ENCODE measurements at regions not wholly inside any gene's neighbourhood (a gene's known extent, or its start where the extent isn't known, plus 50 kb on each side); places are given as distances from the start of the nearest gene placed in this dataset.
"Not testable (repeated sequence)": the region's sequence is repeated elsewhere in the genome, so short reads cannot be mapped to it uniquely, and the experiment has no call there.

- no peak for DNase-seq
Observed at GRCh38 chr20:40939667-40940066, 89.0 kb upstream of the TOP1 start.

- no peak for DNase-seq
Observed at GRCh38 chr20:40941133-40941610, 87.5 kb upstream of the TOP1 start.

DNA sequence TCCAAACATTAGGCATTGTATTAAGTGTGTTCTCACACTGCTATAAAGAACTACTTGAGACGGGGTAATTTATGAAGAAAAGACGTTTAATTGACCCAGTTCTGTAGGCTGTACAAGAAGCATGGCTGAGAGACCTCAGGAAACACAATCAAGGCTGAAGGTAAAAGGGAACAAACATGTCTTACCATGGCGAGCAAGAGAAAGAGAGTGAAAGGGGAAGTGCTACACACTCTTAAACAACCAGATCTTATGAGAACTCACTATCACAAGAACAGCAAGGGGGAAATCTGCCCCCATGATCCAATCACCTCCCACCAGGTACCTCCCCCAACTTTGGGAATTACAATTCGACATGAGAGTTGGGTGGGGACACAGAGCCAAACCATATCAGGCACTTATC, 86.6 kb upstream of the TOP1 start:
- no peak for DNase-seq

DNA sequence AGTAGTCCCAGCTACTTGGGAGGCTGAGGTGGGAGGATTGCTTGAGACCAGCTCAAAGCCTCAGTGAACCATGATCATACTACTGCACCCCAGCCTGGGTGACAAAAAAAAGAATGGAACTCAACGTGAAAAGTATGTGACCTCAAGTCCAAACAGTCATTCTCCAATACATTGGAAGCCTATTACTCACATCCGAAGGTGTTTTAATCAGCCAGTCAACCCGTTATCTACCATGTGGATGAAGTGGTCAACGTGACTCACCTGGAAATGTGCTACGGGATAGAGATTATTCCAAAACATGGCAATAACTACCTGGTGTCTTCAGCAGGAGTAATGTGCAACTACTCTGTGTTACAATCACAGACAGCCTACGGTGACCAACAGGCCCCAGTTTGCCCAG, 85.8 kb upstream of the TOP1 start:
- no peak for DNase-seq

DNA sequence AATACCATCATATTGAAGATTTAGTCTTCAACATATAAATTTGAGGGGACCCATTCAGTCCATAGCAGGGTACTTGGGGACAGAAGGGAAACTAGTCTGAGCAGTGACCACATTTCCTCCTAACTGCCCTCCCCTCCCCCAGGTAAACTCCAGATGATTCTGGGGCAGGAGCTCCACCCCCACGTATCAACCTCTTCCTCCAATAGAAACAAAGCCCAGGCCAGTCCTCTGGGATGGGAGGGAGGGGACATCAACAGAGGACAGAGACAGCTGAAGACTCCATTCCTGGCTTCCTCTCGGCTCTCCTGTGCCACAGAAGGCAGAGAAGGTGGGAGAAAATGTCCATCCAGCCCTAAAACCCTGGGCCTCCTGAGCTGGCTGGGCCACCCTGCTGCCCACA, 85.0 kb upstream of the TOP1 start:
- no peak for DNase-seq

- no peak for DNase-seq
Observed at GRCh38 chr20:40945189-40945588, 83.4 kb upstream of the TOP1 start.

GRCh38 chr20:40945754-40946450, 82.7 kb upstream of the TOP1 start:
- no peak for DNase-seq

- no peak for DNase-seq
Observed at GRCh38 chr20:40946451-40946850, 82.2 kb upstream of the TOP1 start.

DNA sequence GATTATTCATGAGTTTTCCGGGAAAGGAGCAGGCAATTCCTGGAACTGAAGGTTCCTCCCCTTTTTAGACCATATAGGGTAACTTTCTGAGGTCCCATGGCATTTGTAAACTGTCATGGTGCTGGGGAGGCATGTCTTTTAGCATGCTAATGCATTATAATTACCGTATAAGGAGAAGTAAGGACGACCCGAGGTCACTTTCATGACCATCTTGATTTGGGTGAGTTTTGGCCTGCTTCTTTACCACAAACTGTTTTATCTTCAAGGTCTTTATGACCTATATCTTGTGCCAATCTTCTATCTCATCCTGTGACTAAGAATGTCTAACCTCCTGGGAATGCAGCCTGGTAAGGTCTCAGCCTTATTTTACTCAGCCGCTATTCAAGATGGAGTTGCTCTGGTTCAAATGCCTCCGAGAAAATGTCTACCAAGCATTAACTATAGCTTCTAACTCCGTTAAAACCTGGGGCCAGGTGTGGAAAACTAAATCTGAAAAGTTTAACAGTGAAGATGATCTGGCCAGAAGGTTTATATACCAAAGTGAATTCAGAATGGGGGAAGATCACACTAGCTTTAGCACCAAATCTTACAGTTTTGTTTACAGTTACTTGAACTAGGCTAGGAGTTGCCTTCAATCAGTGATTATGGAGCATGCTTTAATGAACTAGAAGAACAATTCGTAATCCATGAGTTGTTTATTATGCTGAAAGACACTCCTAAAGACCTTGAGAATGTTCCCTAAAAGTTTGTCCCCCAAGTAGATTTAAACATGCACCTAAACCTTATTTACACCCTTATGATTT, 80.0 kb upstream of the TOP1 start:
- DNase-seq = no peak

DNA sequence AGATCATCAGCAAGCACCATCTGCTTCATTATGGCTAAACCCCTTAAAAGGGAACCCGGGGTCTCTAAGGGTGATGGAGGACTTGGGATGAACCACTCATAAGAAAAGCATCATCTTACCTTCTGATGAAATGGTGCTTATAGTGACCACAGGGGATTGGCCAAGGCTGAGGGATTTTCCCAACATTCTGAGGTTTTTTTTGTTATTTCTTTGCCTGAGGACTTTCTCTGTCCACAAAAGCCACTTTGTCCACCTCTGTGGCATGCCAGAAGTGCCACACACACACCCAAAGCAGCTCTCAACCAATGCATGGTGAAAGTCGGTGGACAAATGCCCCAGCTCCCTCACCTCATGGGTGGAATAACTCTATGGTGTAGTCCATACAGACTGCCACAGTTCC, 79.3 kb upstream of the TOP1 start:
- no peak for DNase-seq

DNA sequence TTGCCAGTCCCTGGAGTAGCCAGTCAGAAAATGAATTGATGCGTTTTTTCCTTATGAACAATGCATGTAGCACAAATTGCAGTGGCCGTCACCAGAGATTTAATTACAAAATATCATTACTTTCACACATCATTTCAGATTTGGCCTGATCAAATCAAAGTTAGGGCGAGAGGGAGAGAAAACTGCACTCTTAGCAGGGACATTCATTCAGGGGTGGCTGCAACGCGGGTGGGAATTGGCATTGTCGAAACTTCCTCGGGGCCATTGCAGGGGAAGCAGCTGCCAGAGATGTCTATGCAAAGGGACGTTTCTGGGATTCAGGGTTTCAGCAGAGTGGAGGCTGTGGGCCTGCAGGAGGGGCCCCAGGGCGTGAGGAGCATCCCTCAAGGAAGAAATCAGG, 76.5 kb upstream of the TOP1 start:
- DNase-seq = no peak

- DNase-seq = no peak
Observed at GRCh38 chr20:40953416-40953815, 75.2 kb upstream of the TOP1 start.

DNA sequence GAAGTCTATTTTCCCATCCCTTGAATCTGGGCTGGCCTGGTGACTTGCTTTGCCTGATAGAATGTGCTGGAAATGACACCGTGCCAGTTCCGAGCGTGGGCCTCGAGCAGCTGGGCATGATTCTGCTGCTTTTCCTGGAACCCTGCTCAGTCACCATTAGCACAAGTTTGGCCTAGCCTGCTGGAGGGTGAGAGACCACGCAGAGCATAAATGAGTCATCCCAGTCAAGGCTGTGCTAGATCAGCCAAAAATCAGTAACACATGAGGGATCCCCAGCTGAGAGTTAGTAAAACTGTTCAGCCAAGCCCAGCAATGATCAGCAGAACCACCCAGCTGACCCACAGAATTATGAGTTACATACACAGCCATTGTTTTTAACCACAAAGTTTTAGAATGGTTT, 74.8 kb upstream of the TOP1 start:
- DNase-seq = no peak

DNA sequence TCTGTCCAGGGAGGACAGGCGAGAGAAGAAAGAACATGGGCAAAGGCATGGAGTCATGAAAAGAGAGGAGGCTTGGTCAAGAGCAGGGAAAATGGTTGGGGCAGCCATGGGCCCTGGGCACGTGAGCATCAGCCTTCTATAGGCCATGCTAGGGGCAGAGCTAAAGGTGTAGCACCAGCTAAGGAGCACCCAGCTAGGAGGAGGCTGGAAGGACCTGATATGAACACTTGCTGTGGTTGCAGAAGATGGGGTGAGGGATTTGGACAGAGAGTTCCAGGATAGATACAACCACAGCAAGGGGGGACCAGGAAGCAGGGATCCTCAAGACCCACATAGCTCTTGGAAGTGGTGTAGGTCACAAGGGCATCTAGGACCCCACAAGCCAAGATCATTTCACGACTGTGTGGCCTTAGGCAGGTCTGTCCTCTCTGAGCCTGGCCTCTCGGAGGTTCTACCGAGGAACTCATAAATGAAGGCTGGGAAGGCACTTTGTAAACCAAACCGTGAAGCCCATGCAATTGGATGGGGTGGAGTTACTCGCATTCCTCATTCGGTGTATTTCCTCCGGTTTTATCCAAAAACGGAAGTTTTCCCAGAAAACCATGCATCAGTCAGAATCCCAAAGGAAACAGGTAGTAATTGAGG, 74.0 kb upstream of the TOP1 start:
- DNase-seq = no peak

DNA sequence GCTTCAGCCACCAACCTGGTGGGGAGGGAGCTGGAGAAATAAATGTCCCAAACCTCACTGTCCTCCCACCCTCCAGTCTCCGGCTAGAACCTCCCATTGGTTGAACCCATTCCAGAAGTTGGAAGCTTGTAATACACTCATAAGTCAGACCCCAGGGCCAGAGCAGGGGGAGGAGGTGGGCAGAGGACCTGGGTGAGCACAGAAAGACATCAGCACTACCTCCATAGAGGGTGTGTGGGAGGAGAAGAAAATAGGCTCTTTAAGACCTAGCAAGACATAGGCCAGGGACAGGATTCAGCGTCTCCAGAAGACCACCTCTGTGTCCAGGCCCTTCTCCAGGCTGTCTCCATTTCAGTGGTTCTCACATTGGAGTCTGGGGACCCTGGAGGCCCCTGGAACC, 73.3 kb upstream of the TOP1 start:
- DNase-seq = no peak

DNA sequence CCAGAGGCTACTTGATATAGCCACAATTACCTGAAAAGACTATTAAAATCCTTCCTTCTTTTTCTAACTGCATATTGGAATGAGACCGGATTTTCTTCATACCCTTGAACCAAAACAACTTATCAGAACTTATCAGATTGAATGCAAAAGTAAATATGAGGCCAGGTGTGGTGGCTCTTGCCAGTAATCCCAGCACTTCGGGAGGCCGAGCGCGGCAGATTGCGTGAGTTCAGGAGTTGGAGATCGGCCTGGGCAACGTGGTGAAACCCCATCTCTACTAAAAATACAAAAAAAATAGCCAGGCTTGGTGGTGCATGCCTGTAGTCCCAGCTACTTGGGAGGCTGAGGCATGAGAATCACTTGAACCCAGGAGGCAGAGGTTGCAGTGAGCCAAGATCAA, 72.8 kb upstream of the TOP1 start:
- not testable (repeated sequence) for DNase-seq

- DNase-seq = no peak
Observed at GRCh38 chr20:40956542-40957264, 71.9 kb upstream of the TOP1 start.

GRCh38 chr20:40957265-40957760, 71.3 kb upstream of the TOP1 start:
- DNase-seq = no peak

GRCh38 chr20:40958598-40958997, 70.0 kb upstream of the TOP1 start:
- no peak for DNase-seq

GRCh38 chr20:40959325-40960092, 69.1 kb upstream of the TOP1 start:
- DNase-seq = no peak

DNA sequence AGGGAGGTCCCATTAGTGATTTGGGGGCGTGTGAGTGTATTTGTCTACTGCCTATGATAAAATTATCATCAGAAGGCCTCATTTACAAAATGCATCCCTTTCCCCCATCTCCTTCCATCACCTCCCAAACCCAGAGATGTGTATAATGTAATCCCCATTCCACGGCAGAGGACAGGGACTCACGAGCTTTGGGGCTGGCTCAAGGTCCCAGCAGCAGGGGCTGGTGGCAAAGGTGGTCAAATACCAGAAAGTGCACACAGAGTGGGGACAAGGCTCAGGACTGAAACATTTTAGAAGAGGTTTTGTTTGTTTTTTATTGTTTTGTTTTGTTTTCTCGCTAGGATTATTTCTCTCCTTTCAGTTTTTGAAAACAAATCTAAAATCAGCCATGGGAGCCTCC, 68.5 kb upstream of the TOP1 start:
- no peak for DNase-seq

GRCh38 chr20:40960521-40960956, 68.1 kb upstream of the TOP1 start:
- DNase-seq = no peak

All from NCI-H1417 treated with DMSO at 0.1 percent for 48 hours (cell line).